ENCODE measurements at regions not wholly inside any gene's neighbourhood (a gene's known extent, or its start where the extent isn't known, plus 50 kb on each side); places are given as distances from the start of the nearest gene placed in this dataset.
"Not testable (repeated sequence)": the region's sequence is repeated elsewhere in the genome, so short reads cannot be mapped to it uniquely, and the experiment has no call there.

- no peak for DNase-seq
These were observed 132.4 kb downstream of the TSEN15 start for GRCh38 chr1:184183919-184184318.

GRCh38 chr1:184184614-184185013 is 133.1 kb downstream of the TSEN15 start:
- DNase-seq, result not testable (repeated sequence)

GRCh38 chr1:184185347-184185746 is 133.8 kb downstream of the TSEN15 start:
- DNase-seq, result no peak

GRCh38 chr1:184186167-184186566 is 134.6 kb downstream of the TSEN15 start:
- DNase-seq, result no peak

- no peak for DNase-seq
These were observed 135.6 kb downstream of the TSEN15 start for GRCh38 chr1:184187097-184187496.

GRCh38 chr1:184188037-184188436 is 136.5 kb downstream of the TSEN15 start:
- no peak for DNase-seq

GRCh38 chr1:184189361-184189760 is 137.8 kb downstream of the TSEN15 start:
- no peak for DNase-seq

- DNase-seq, result no peak
These were observed 139.1 kb downstream of the TSEN15 start for GRCh38 chr1:184190616-184191015.

GRCh38 chr1:184191181-184191621 is 139.7 kb downstream of the TSEN15 start:
- DNase-seq, result peak; percentile 96

GRCh38 chr1:184192796-184193195 is 141.3 kb downstream of the TSEN15 start:
- no peak for DNase-seq

GRCh38 chr1:184193451-184193850 is 141.9 kb downstream of the TSEN15 start:
- DNase-seq, result no peak

GRCh38 chr1:184194236-184194635 is 142.7 kb downstream of the TSEN15 start:
- no peak for DNase-seq

GRCh38 chr1:184195722-184196121 is 144.2 kb downstream of the TSEN15 start:
- not testable (repeated sequence) for DNase-seq

- no peak for DNase-seq
These were observed 146.3 kb downstream of the TSEN15 start for GRCh38 chr1:184197831-184198230.

GRCh38 chr1:184199036-184199435 is 147.5 kb downstream of the TSEN15 start:
- DNase-seq, result no peak

- no peak for DNase-seq
These were observed 148.0 kb downstream of the TSEN15 start for GRCh38 chr1:184199438-184200085.

- no peak for DNase-seq
These were observed 157.1 kb downstream of the TSEN15 start for GRCh38 chr1:184208622-184209021.

- DNase-seq, result peak; percentile 59
These were observed 158.5 kb downstream of the TSEN15 start for GRCh38 chr1:184210031-184210430.

- DNase-seq, result no peak
These were observed 159.3 kb downstream of the TSEN15 start for GRCh38 chr1:184210862-184211261.

- no peak for DNase-seq
These were observed 161.3 kb downstream of the TSEN15 start for GRCh38 chr1:184212649-184213314.

- no peak for DNase-seq
These were observed 162.6 kb downstream of the TSEN15 start for GRCh38 chr1:184214128-184214527.

- no peak for DNase-seq
These were observed 163.9 kb downstream of the TSEN15 start for GRCh38 chr1:184215274-184215925.

GRCh38 chr1:184218458-184219075 is 167.0 kb downstream of the TSEN15 start:
- no peak for DNase-seq

All from skin of body (tissue), 1 donor.